LNCaP clone FGC (cell line): ENCODE measurements at regions not wholly inside any gene's neighbourhood (a gene's known extent, or its start where the extent isn't known, plus 50 kb on each side); places are given as distances from the start of the nearest gene placed in this dataset.

Experiments used
- DNase-seq: peaks from one replicate; pipeline ENCODE4 v3.0.0-alpha.2; 2011; ENCODE audit warnings: low read depth
- H3K4me3 ChIP-seq: 2 replicates; pipeline ENCODE4 v1.5.1; 2011; ENCODE audit warnings: mild to moderate bottlenecking, low read depth, low read length, control low read depth
- CTCF ChIP-seq: IDR thresholded peaks from 2 replicates; pipeline ENCODE4 v1.5.1; 2012; ENCODE audit warnings: mild to moderate bottlenecking; ENCODE audit not compliant: control insufficient read depth, insufficient read depth; ENCODE audit errors: extremely low read depth

- TF ChIP-seq CTCF: no peak
- H3K4me3 ChIP-seq: no peak overlapping the region
- DNase-seq: no peak
Observed at GRCh38 chr2:120468136-120468535, 122.2 kb downstream of the INHBB start.

GRCh38 chr2:120469426-120469825 is 123.5 kb downstream of the INHBB start:
- no peak overlapping the region for H3K4me3 ChIP-seq
- no peak for TF ChIP-seq CTCF
- DNase-seq: no peak

- peak; percentile 89 for DNase-seq
- TF ChIP-seq CTCF: no peak
- H3K4me3 ChIP-seq: no peak overlapping the region
Observed at GRCh38 chr2:120470041-120470965, 124.4 kb downstream of the INHBB start.

GRCh38 chr2:120471166-120471565 is 125.2 kb downstream of the INHBB start:
- no peak for DNase-seq
- TF ChIP-seq CTCF: no peak
- no peak overlapping the region for H3K4me3 ChIP-seq

GRCh38 chr2:120472031-120472430 is 126.1 kb downstream of the INHBB start:
- no peak overlapping the region for H3K4me3 ChIP-seq
- DNase-seq: no peak
- no peak for TF ChIP-seq CTCF

- DNase-seq: no peak
- TF ChIP-seq CTCF: no peak
Observed at GRCh38 chr2:120472891-120473309, 127.0 kb downstream of the INHBB start.

More at GRCh38 chr2:120472891-120473309, 127.0 kb downstream of the INHBB start:
- H3K4me3 ChIP-seq: no peak overlapping the region
